GM13977 (cell line): ENCODE measurements at regions not wholly inside any gene's neighbourhood (a gene's known extent, or its start where the extent isn't known, plus 50 kb on each side); places are given as distances from the start of the nearest gene placed in this dataset.

Experiments used
- DNase-seq: peaks from one replicate; pipeline ENCODE4 v3.0.0; 2012; ENCODE audit warnings: low spot score
- in situ Hi-C: fragments of 300-500 bp; cut with MboI; formaldehyde crosslinking; loops from one replicate; pipeline ENCODE4 v1.12.0; 2022; ENCODE audit warnings: low sequenced_read_pairs, low pct_unique_long_range_greater_than_20kb, mixed read lengths, inconsistent platforms; ENCODE audit not compliant: unreplicated experiment
- TF ChIP-seq, protein P1 (sequence below): IDR thresholded peaks from 2 replicates; pipeline ENCODE4 v1.5.1; 2012; ENCODE audit warnings: mild to moderate bottlenecking, control low read depth; ENCODE audit not compliant: insufficient read depth; ENCODE audit errors: extremely low read depth, missing control alignments

DNA sequence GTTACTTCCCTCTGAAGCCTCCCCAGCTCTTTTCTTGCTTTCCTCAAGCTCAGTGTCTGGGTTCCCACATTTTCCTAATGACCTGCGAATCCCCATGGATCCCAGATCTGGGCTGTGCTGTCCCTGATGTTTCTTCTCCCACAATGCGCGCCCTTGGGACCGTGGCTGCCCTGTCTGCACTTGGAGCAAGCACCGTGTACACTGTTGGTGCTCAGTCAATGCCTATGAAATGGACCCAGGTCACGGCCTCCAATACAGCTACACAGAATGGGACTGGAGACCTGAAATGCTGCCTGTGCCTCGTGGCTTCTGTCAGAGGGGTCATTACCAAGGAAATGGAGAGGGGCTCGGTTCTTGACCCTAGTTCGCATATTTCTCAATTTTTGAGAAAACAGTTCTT, 160.1 kb upstream of the SOX1 start:
- DNase-seq, result no peak
- in situ Hi-C loops, result no loop called here
- TF ChIP-seq, protein P1, sequence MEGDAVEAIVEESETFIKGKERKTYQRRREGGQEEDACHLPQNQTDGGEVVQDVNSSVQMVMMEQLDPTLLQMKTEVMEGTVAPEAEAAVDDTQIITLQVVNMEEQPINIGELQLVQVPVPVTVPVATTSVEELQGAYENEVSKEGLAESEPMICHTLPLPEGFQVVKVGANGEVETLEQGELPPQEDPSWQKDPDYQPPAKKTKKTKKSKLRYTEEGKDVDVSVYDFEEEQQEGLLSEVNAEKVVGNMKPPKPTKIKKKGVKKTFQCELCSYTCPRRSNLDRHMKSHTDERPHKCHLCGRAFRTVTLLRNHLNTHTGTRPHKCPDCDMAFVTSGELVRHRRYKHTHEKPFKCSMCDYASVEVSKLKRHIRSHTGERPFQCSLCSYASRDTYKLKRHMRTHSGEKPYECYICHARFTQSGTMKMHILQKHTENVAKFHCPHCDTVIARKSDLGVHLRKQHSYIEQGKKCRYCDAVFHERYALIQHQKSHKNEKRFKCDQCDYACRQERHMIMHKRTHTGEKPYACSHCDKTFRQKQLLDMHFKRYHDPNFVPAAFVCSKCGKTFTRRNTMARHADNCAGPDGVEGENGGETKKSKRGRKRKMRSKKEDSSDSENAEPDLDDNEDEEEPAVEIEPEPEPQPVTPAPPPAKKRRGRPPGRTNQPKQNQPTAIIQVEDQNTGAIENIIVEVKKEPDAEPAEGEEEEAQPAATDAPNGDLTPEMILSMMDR, result no peak

DNA sequence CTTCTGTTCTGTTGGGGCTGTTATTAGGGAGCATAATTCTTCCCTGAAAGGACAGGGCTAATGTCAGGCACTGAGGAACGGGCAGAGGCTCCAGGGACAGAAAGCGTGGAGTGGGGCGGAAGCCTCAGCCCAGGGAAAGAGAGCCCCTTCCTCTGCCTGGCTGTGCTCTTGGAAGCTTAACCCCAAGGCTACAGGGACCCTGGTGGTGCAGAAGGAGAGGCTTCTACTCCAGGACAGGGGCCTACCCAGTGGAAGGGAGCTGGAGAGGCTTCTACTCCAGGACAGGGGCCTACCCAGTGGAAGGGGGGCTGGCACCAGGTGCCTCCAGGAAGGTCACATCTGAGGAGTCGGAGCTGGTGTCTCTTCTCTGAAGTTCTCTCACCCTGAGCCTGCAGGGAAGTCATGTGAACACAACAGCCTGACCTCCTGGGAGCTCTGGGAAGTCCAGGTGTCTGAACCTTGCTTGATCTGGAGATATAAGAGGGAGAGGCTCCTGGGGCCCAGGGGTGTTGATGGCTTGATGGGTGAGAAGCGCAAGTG, 159.5 kb upstream of the SOX1 start:
- DNase-seq, result no peak
- in situ Hi-C loops, result no loop called here
- TF ChIP-seq, protein P1, result no peak

DNA sequence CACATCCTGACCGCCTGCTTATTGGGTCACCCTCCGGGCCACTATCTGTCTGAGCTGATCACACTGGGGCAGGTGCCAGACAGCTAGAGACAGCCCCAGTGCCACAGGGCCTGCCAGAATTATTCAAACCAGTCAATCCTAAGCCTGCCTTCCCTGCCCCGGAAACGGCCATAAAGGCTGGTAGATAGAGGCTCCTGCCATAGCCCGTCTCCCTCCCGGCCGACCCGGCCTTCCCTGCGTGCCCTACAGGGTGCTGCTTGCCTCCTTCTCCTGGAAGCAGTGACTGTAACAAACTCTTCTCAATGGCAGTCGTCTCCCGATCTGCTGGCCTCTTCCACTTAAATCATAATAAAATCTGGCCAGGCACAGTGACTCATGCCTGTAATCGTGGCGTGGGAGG, 158.6 kb upstream of the SOX1 start:
- DNase-seq, result no peak
- TF ChIP-seq, protein P1, result no peak
- in situ Hi-C loops, result no loop called here

DNA sequence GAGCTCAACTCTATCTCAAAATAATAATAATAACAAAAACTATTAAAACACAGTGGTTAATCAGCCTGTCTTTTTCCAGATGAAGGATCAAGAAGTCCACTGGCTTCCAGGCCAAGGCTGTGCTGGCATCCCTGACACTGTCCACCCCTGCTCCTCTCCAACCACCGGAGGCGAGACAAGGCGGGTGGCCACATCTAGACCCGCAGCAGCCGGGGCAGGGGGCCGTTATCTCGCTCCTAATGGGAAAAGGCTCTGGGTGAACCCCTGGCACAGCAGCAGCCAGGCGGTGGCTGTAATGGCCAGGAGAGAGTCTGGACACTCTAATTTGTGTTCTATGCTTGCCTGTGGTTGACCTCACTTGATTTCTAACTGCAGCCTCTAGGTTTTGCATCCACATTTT, 158.0 kb upstream of the SOX1 start:
- no peak for DNase-seq
- TF ChIP-seq, protein P1, result no peak
- in situ Hi-C loops, result no loop called here

DNA sequence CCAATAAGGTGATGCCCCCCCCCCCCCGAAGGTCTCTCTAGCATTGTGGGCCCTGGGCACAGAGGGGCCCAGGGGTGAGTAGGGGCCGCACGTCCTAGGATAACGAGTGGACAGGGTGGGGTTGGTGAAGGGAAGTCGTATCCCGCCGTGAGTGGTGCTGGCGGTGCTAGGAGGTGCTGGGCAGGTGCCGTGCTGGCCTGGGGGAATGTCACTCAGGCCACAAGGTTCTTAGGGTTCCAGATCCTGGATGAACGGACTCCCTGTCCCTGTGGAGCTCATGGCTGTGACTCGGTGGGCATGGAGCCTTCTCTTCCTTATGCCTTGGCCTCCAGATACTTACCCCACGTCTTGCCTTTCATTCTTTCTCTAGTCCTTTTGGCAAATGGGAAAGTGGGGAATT, 157.4 kb upstream of the SOX1 start:
- TF ChIP-seq, protein P1, result no peak
- no peak for DNase-seq
- in situ Hi-C loops, result no loop called here

DNA sequence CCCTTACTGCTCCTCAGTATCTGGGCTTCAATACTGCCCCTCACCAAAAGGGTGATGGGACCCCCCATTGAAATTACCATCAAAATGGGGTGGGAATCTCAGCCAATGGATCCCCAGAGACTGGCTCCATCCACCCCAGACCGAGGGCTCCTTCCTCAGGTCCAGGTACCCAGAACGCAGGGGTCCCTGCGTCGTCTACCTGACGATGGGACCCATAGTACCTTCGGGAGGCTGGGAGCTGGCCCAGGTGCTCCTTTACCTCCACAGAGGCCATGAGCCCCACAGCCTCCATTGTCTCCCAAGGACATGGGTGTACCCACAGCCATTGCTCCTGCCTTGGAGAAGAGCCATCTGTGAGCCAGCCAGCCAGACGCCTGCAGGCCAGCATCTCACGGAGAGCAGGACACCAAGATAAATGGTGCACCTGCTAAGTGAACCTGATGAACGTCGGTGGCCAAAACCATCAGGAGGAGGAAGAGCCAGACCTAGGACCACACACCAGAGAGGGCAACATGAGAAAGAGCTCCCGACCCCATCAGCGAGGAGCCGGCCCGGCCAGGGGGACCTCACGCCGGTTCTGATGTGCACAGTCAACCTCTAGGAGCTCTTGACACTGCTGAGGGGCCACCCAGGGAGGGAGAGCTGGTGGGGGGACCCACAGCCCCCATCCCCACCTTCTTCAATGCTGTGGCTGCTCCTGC, 156.8 kb upstream of the SOX1 start:
- TF ChIP-seq, protein P1, result no peak
- in situ Hi-C loops, result no loop called here
- no peak for DNase-seq
